ENCODE measurements at regions not wholly inside any gene's neighbourhood (a gene's known extent, or its start where the extent isn't known, plus 50 kb on each side); places are given as distances from the start of the nearest gene placed in this dataset.

GRCh38 chr9:99305820-99306811, 84.0 kb downstream of the SEC61B start:
- peak in 1 of 2 donors; percentile 55 for DNase-seq
- Histone ChIP-seq H3K4me1 (no peaks in the 10 kb centered on the region), H3K4me3 (no peak overlapping the region), H3K9me3 (no peaks in the 10 kb centered on the region), H3K27ac (no peak overlapping the region), H3K36me3 (no peaks in the 10 kb centered on the region), H3K27me3 (no peaks in the 10 kb centered on the region)
- TF ChIP-seq POLR2A (IDR thresholded peaks at IDR 0.05) (no peak), CTCF (IDR thresholded peaks at IDR 0.05 in 4 of 5, conservative IDR thresholded peaks at IDR 0.05 in 1 of 5) (no peak)
- no peak for ATAC-seq
- in situ Hi-C loops (cut with MboI; ENCODE audit: low sequenced_read_pairs in 4 of 4) (no loop called here), intact Hi-C loops (cut with DNase I; ENCODE audit: low total_unique reads) (no loop called here)

GRCh38 chr9:99307851-99308250, 85.8 kb downstream of the SEC61B start:
- Histone ChIP-seq H3K4me3 (no peak overlapping the region), H3K27me3 (no peaks in the 10 kb centered on the region), H3K36me3 (no peaks in the 10 kb centered on the region), H3K4me1 (no peaks in the 10 kb centered on the region), H3K9me3 (no peaks in the 10 kb centered on the region), H3K27ac (no peak overlapping the region)
- in situ Hi-C loops (cut with MboI; ENCODE audit: low sequenced_read_pairs in 4 of 4) (no loop called here), intact Hi-C loops (cut with DNase I; ENCODE audit: low total_unique reads) (no loop called here)
- no peak for DNase-seq
- ATAC-seq = no peak
- TF ChIP-seq CTCF (IDR thresholded peaks at IDR 0.05 in 4 of 5, conservative IDR thresholded peaks at IDR 0.05 in 1 of 5) = no peak
- TF ChIP-seq POLR2A (IDR thresholded peaks at IDR 0.05) = no peak

- no peaks in the 10 kb centered on the region for H3K27me3 ChIP-seq
- ATAC-seq = no peak
- no peaks in the 10 kb centered on the region for H3K36me3 ChIP-seq
- DNase-seq = no peak
- intact Hi-C loops (cut with DNase I; ENCODE audit: low total_unique reads) = no loop called here
- H3K4me3 ChIP-seq = no peak overlapping the region
- no peaks in the 10 kb centered on the region for H3K9me3 ChIP-seq
- in situ Hi-C loops (cut with MboI; ENCODE audit: low sequenced_read_pairs in 4 of 4) = no loop called here
- no peak overlapping the region for H3K27ac ChIP-seq
- H3K4me1 ChIP-seq = no peaks in the 10 kb centered on the region
- TF ChIP-seq CTCF (IDR thresholded peaks at IDR 0.05 in 4 of 5, conservative IDR thresholded peaks at IDR 0.05 in 1 of 5) (no peak), POLR2A (IDR thresholded peaks at IDR 0.05) (no peak)
These were observed 87.3 kb downstream of the SEC61B start for GRCh38 chr9:99309141-99309939.

GRCh38 chr9:99312736-99313135, 90.7 kb downstream of the SEC61B start:
- in situ Hi-C loops (cut with MboI; ENCODE audit: low sequenced_read_pairs in 4 of 4) = no loop called here
- DNase-seq (no peak), ATAC-seq (no peak)
- intact Hi-C loops (cut with DNase I; ENCODE audit: low total_unique reads) = no loop called here
- Histone ChIP-seq H3K27me3 (no peaks in the 10 kb centered on the region), H3K27ac (no peak overlapping the region), H3K9me3 (no peaks in the 10 kb centered on the region), H3K4me3 (no peak overlapping the region), H3K36me3 (no peaks in the 10 kb centered on the region), H3K4me1 (no peaks in the 10 kb centered on the region)
- TF ChIP-seq CTCF (IDR thresholded peaks at IDR 0.05 in 4 of 5, conservative IDR thresholded peaks at IDR 0.05 in 1 of 5) (no peak), POLR2A (IDR thresholded peaks at IDR 0.05) (no peak)
